HepG2 (cell line): ENCODE measurements at regions not wholly inside any gene's neighbourhood (a gene's known extent, or its start where the extent isn't known, plus 50 kb on each side); places are given as distances from the start of the nearest gene placed in this dataset.

Source experiments
- DMAP1 ChIP-seq: IDR thresholded peaks from 2 replicates; pipeline ENCODE4 v1.6.1; 2016
- NFE2L2 ChIP-seq: fragments of 150-350 bp; IDR thresholded peaks from 2 replicates; pipeline ENCODE4 v1.6.1; 2014; ENCODE audit warnings: low read length
- NRL ChIP-seq: sonication (generic); formaldehyde crosslinking; IDR thresholded peaks from 2 replicates; pipeline ENCODE4 v1.5.0; 2020; ENCODE audit warnings: missing genetic modification reagents, mild to moderate bottlenecking, moderate library complexity, borderline replicate concordance
- RELA ChIP-seq: sonication (generic); formaldehyde crosslinking; IDR thresholded peaks from 2 replicates; pipeline ENCODE4 v1.4.0; 2020; ENCODE audit warnings: missing genetic modification reagents
- RNF2 ChIP-seq: fragments of 450-650 bp; conservative IDR thresholded peaks from 2 replicates; pipeline ENCODE4 v1.6.1; 2016; ENCODE audit warnings: low read depth
- ZC3H4 ChIP-seq: sonication (generic); formaldehyde crosslinking; IDR thresholded peaks from 2 replicates; pipeline ENCODE4 v1.4.0; 2020; ENCODE audit warnings: missing genetic modification reagents, borderline replicate concordance
- ZNF670 ChIP-seq: sonication (generic); formaldehyde crosslinking; IDR thresholded peaks from 2 replicates; pipeline ENCODE4 v1.8.0; 2022; ENCODE audit warnings: mild to moderate bottlenecking, missing genetic modification reagents, borderline replicate concordance
- ZNF777 ChIP-seq: sonication (generic); formaldehyde crosslinking; IDR thresholded peaks from 2 replicates; pipeline ENCODE4 v1.4.0; 2020; ENCODE audit warnings: missing genetic modification reagents
- TF ChIP-seq, protein P1 (sequence below): sonication (generic); formaldehyde crosslinking; IDR thresholded peaks from 2 replicates; pipeline ENCODE4 v1.5.0; 2020; ENCODE audit warnings: mild to moderate bottlenecking, missing genetic modification reagents, moderate library complexity
- TF ChIP-seq, protein P2 (sequence below): sonication (generic); formaldehyde crosslinking; IDR thresholded peaks from 2 replicates; pipeline ENCODE4 v1.4.0; 2020; ENCODE audit warnings: missing genetic modification reagents
- TF ChIP-seq, protein P3 (sequence below): sonication (generic); formaldehyde crosslinking; IDR thresholded peaks from 2 replicates; pipeline ENCODE4 v1.5.0; 2020; ENCODE audit warnings: missing genetic modification reagents

DNA sequence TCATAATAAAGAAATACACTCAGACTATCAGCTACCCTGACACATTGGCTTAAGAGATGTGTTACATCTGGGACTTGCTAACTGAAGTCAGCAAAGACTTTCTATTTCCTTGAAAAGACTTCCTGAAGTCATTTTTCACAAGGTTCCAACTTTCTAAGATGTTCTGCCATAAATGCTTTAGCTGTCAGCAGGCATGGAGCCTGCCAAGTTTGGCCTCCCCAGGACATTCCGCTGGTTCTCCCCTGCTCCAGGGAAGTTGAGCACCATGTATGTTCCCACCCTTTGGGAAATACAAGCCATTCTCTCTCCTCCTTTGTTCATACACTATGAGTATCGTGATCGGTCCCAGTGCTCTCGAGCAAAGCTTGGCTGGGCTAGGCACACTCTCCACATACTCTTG lies 202.7 kb upstream of the CCDC68 start:
- TF ChIP-seq, protein P1, sequence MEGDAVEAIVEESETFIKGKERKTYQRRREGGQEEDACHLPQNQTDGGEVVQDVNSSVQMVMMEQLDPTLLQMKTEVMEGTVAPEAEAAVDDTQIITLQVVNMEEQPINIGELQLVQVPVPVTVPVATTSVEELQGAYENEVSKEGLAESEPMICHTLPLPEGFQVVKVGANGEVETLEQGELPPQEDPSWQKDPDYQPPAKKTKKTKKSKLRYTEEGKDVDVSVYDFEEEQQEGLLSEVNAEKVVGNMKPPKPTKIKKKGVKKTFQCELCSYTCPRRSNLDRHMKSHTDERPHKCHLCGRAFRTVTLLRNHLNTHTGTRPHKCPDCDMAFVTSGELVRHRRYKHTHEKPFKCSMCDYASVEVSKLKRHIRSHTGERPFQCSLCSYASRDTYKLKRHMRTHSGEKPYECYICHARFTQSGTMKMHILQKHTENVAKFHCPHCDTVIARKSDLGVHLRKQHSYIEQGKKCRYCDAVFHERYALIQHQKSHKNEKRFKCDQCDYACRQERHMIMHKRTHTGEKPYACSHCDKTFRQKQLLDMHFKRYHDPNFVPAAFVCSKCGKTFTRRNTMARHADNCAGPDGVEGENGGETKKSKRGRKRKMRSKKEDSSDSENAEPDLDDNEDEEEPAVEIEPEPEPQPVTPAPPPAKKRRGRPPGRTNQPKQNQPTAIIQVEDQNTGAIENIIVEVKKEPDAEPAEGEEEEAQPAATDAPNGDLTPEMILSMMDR (CRISPR knock-in tag), result no peak
- TF ChIP-seq, protein P2, sequence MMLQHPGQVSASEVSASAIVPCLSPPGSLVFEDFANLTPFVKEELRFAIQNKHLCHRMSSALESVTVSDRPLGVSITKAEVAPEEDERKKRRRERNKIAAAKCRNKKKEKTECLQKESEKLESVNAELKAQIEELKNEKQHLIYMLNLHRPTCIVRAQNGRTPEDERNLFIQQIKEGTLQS (CRISPR knock-in tag), result no peak
- TF ChIP-seq RELA (CRISPR knock-in tag) (no peak), DMAP1 (no peak), ZC3H4 (CRISPR knock-in tag) (no peak), RNF2 (no peak), ZNF670 (no peak), NFE2L2 (no peak), ZNF777 (CRISPR knock-in tag) (no peak), NRL (CRISPR knock-in tag) (no peak)
- TF ChIP-seq, protein P3, sequence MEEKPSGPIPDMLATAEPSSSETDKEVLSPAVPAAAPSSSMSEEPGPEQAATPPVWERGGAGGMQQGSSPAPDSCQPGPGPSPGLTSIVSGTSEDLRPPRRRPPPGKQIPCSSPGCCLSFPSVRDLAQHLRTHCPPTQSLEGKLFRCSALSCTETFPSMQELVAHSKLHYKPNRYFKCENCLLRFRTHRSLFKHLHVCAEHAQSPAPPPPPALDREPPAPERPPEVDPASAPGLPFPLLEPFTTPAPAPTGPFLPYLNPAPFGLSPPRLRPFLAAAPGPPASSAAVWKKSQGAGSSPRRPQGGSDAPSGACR (CRISPR knock-in tag), result no peak
